Loucy (cell line): ENCODE measurements at regions not wholly inside any gene's neighbourhood (a gene's known extent, or its start where the extent isn't known, plus 50 kb on each side); places are given as distances from the start of the nearest gene placed in this dataset.

Experiments used
- H2AFZ ChIP-seq: fragments of 200-600 bp; sonication (generic); 2 replicates; pipeline ENCODE4 v1.6.0; 2016; ENCODE audit warnings: antibody characterized with exemption, mild to moderate bottlenecking, low read length, moderate library complexity
- H3F3A ChIP-seq: fragments of 200-600 bp; 2 replicates; pipeline ENCODE4 v1.6.0; 2016; ENCODE audit warnings: antibody characterized with exemption, low read depth, mild to moderate bottlenecking
- H3K27me3 ChIP-seq: fragments of 200-600 bp; sonication (generic); 2 replicates; pipeline ENCODE4 v1.6.1; 2014; ENCODE audit warnings: low read length, mild to moderate bottlenecking; ENCODE audit not compliant: insufficient read depth, poor library complexity, severe bottlenecking
- H3K36me3 ChIP-seq: fragments of 200-600 bp; sonication (generic); 2 replicates; pipeline ENCODE4 v1.6.1; 2016; ENCODE audit warnings: low read length; ENCODE audit not compliant: insufficient read depth
- H3K4me1 ChIP-seq: fragments of 200-600 bp; sonication (generic); 2 replicates; pipeline ENCODE4 v1.5.1; 2014; ENCODE audit warnings: low read length, mild to moderate bottlenecking; ENCODE audit not compliant: insufficient read depth, poor library complexity, severe bottlenecking
- H3K4me2 ChIP-seq: fragments of 200-600 bp; sonication (generic); 2 replicates; pipeline ENCODE4 v1.6.0; 2014; ENCODE audit warnings: antibody characterized with exemption, low read length, low read depth, mild to moderate bottlenecking; ENCODE audit not compliant: poor library complexity, severe bottlenecking
- H3K4me3 ChIP-seq: fragments of 200-600 bp; sonication (generic); 2 replicates; pipeline ENCODE4 v1.5.1; 2014; ENCODE audit warnings: low read length, mild to moderate bottlenecking, mixed read lengths; ENCODE audit not compliant: poor library complexity, severe bottlenecking
- H3K79me2 ChIP-seq: fragments of 200-600 bp; sonication (generic); 2 replicates; pipeline ENCODE4 v1.6.1; 2014; ENCODE audit warnings: low read length; ENCODE audit not compliant: insufficient read depth
- H3K9ac ChIP-seq: fragments of 200-600 bp; sonication (generic); 2 replicates; pipeline ENCODE4 v1.6.0; 2014; ENCODE audit warnings: mild to moderate bottlenecking, low read depth, low read length, moderate library complexity; ENCODE audit not compliant: poor library complexity, severe bottlenecking
- H3K9me2 ChIP-seq: fragments of 200-600 bp; sonication (generic); replicated peaks from 2 replicates; pipeline ENCODE4 v1.6.1; 2016; ENCODE audit warnings: low read depth, low read length, mixed read lengths
- H3K9me3 ChIP-seq: fragments of 200-600 bp; sonication (generic); 2 replicates; pipeline ENCODE4 v1.6.1; 2014; ENCODE audit warnings: mild to moderate bottlenecking, antibody characterized with exemption, low read length, low read depth; ENCODE audit not compliant: insufficient read depth
- H4K20me1 ChIP-seq: fragments of 200-600 bp; sonication (generic); 2 replicates; pipeline ENCODE4 v1.6.0; 2014; ENCODE audit warnings: antibody characterized with exemption, low read length, mild to moderate bottlenecking; ENCODE audit not compliant: insufficient read depth, poor library complexity, severe bottlenecking
- EZH2phosphoT487 ChIP-seq: fragments of 200-600 bp; IDR thresholded peaks from 2 replicates; pipeline ENCODE4 v1.6.1; 2018; ENCODE audit warnings: antibody characterized with exemption, mild to moderate bottlenecking, moderate library complexity, borderline replicate concordance
- TF ChIP-seq, protein P1 (sequence below): fragments of 200-600 bp; sonication (generic); conservative IDR thresholded peaks from 2 replicates; pipeline ENCODE4 v1.5.1; 2014; ENCODE audit warnings: mild to moderate bottlenecking, antibody characterized with exemption, low read length

DNA sequence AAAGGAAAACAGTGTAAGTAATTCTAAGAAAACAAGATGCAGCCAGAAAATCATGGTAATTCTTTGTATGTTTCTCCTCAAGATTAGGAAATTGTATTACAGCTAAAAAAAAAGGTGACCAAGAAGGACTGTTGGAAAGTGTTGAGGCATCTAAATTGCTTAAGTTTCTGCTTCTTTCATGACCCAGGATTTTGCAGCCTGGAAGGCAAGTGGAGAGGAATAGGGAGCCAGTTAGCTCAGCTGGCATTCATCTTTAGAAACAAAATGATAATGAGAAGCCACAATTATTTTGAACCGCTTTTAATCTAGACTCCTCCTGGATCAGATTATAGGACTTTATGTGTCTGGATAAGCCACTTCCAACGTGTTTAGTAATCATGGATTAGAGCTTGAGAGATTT lies 56.8 kb upstream of the TMEM229A start:
- Histone ChIP-seq H3K27me3 (no peaks in the 10 kb centered on the region), H3K9me2 (no peaks in the 10 kb centered on the region), H4K20me1 (no peaks in the 10 kb centered on the region), H3K4me3 (no peak overlapping the region), H3K4me2 (no peak overlapping the region), H3K36me3 (no peaks in the 10 kb centered on the region), H3K9me3 (no peaks in the 10 kb centered on the region; the same call in 1 of the 2 replicates), H2AFZ (no peak overlapping the region; the same call in 1 of the 2 replicates), H3K4me1 (no peaks in the 10 kb centered on the region), H3F3A (no peaks in the 10 kb centered on the region), H3K9ac (no peak overlapping the region), H3K79me2 (no peaks in the 10 kb centered on the region)
- TF ChIP-seq, protein P1, sequence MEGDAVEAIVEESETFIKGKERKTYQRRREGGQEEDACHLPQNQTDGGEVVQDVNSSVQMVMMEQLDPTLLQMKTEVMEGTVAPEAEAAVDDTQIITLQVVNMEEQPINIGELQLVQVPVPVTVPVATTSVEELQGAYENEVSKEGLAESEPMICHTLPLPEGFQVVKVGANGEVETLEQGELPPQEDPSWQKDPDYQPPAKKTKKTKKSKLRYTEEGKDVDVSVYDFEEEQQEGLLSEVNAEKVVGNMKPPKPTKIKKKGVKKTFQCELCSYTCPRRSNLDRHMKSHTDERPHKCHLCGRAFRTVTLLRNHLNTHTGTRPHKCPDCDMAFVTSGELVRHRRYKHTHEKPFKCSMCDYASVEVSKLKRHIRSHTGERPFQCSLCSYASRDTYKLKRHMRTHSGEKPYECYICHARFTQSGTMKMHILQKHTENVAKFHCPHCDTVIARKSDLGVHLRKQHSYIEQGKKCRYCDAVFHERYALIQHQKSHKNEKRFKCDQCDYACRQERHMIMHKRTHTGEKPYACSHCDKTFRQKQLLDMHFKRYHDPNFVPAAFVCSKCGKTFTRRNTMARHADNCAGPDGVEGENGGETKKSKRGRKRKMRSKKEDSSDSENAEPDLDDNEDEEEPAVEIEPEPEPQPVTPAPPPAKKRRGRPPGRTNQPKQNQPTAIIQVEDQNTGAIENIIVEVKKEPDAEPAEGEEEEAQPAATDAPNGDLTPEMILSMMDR, result no peak
- TF ChIP-seq EZH2phosphoT487, result no peak

DNA sequence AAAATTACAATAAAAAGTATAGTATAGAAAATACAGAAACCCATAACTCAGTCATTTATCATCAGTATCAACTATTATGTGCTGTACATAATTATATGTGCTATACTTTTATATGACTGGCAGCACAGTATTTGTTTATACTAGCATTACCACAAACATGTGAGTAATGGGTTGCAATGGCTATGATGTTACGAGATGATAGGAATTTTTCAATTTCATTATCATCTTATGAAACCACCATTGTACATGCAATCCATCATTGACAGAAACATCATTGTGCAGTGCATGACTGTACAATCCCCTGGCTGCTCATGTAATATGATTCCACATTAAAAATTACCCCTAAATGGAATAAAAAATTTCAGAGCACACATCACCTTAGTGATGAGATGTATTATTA lies 55.7 kb upstream of the TMEM229A start:
- TF ChIP-seq, protein P1, result no peak
- no peak for TF ChIP-seq EZH2phosphoT487
- no peaks in the 10 kb centered on the region for H3K9me2 ChIP-seq
- no peak overlapping the region for H3K9ac ChIP-seq
- H3K4me2 ChIP-seq, result no peak overlapping the region
- H3F3A ChIP-seq, result no peaks in the 10 kb centered on the region
- H3K4me1 ChIP-seq, result no peaks in the 10 kb centered on the region
- no peak overlapping the region for H3K4me3 ChIP-seq
- H3K36me3 ChIP-seq, result no peaks in the 10 kb centered on the region
- no peak overlapping the region for H2AFZ ChIP-seq
- no peaks in the 10 kb centered on the region for H3K79me2 ChIP-seq
- no peaks in the 10 kb centered on the region for H3K27me3 ChIP-seq
- H4K20me1 ChIP-seq, result no peaks in the 10 kb centered on the region
- H3K9me3 ChIP-seq, result no peaks in the 10 kb centered on the region; the same call in 1 of the 2 replicates

GRCh38 chr7:124086843-124087242 lies 54.0 kb upstream of the TMEM229A start:
- Histone ChIP-seq H3K36me3 (no peaks in the 10 kb centered on the region), H3F3A (no peaks in the 10 kb centered on the region), H3K9ac (no peak overlapping the region), H3K27me3 (no peaks in the 10 kb centered on the region), H3K79me2 (no peaks in the 10 kb centered on the region), H3K4me3 (no peak overlapping the region), H2AFZ (no peak overlapping the region), H3K9me2 (no peaks in the 10 kb centered on the region), H3K9me3 (no peaks in the 10 kb centered on the region; the same call in 1 of the 2 replicates), H4K20me1 (no peaks in the 10 kb centered on the region), H3K4me1 (no peaks in the 10 kb centered on the region), H3K4me2 (no peak overlapping the region)
- TF ChIP-seq, protein P1, result no peak
- TF ChIP-seq EZH2phosphoT487, result no peak
